Hepatocyte (in vitro differentiated cells): ENCODE measurements at regions not wholly inside any gene's neighbourhood (a gene's known extent, or its start where the extent isn't known, plus 50 kb on each side); places are given as distances from the start of the nearest gene placed in this dataset.

Experiments
- DNase-seq: peaks from one replicate; pipeline ENCODE4 v3.0.0-alpha.2; 2016; ENCODE audit warnings: low spot score
- H2AFZ ChIP-seq: fragments of 200-600 bp; sonication (generic); 2 replicates; pipeline ENCODE4 v1.6.0; 2016; ENCODE audit warnings: antibody characterized with exemption, mild to moderate bottlenecking
- H3K27ac ChIP-seq: fragments of 200-600 bp; sonication (generic); 2 replicates; pipeline ENCODE4 v1.5.1; 2016; ENCODE audit warnings: mild to moderate bottlenecking
- H3K27me3 ChIP-seq: fragments of 200-600 bp; sonication (generic); 2 replicates; pipeline ENCODE4 v1.6.1; 2016
- H3K36me3 ChIP-seq: fragments of 200-600 bp; sonication (generic); replicated peaks from 2 replicates; pipeline ENCODE4 v1.5.1; 2016; ENCODE audit warnings: low read depth; ENCODE audit not compliant: insufficient read depth
- H3K4me1 ChIP-seq: fragments of 200-600 bp; sonication (generic); 2 replicates; pipeline ENCODE4 v1.5.1; 2016; ENCODE audit warnings: mild to moderate bottlenecking, moderate library complexity; ENCODE audit not compliant: insufficient read depth
- H3K4me2 ChIP-seq: fragments of 200-600 bp; sonication (generic); 2 replicates; pipeline ENCODE4 v1.6.0; 2016
- H3K4me3 ChIP-seq: fragments of 200-600 bp; sonication (generic); 2 replicates; pipeline ENCODE4 v1.5.1; 2016; ENCODE audit warnings: mild to moderate bottlenecking
- H3K79me2 ChIP-seq: fragments of 200-600 bp; sonication (generic); 2 replicates; pipeline ENCODE4 v1.6.0; 2017; ENCODE audit warnings: mild to moderate bottlenecking
- H3K9me2 ChIP-seq: fragments of 200-600 bp; sonication (generic); replicated peaks from 2 replicates; pipeline ENCODE4 v1.6.0; 2017; ENCODE audit warnings: mild to moderate bottlenecking; ENCODE audit not compliant: insufficient read depth
- H3K9me3 ChIP-seq: fragments of 200-600 bp; sonication (generic); 2 replicates; pipeline ENCODE4 v1.5.1; 2016; ENCODE audit warnings: low read depth, mild to moderate bottlenecking
- H4K20me1 ChIP-seq: fragments of 200-600 bp; sonication (generic); 2 replicates; pipeline ENCODE4 v1.6.0; 2016; ENCODE audit warnings: mild to moderate bottlenecking; ENCODE audit not compliant: insufficient read depth, poor library complexity, severe bottlenecking
- EZH2 ChIP-seq: fragments of 200-600 bp; sonication (generic); IDR thresholded peaks from 2 replicates; pipeline ENCODE4 v1.6.1; 2016; ENCODE audit warnings: antibody characterized with exemption, mild to moderate bottlenecking, borderline replicate concordance
- EZH2phosphoT487 ChIP-seq: fragments of 200-600 bp; sonication (generic); IDR thresholded peaks from one replicate; pipeline ENCODE4 v1.6.1; 2018; ENCODE audit warnings: antibody characterized with exemption, mild to moderate bottlenecking, low read depth, moderate library complexity; ENCODE audit not compliant: unreplicated experiment, severe bottlenecking
- WGBS: methylation state at CpG from one replicate; pipeline ENCODE4 v1.1.6; 2016; ENCODE audit warnings: low lambda C conversion rate; ENCODE audit errors: missing lambda C conversion rate; 5-methylcytosine and 5-hydroxymethylcytosine counted together
- TF ChIP-seq, protein P1 (sequence below): fragments of 200-600 bp; sonication (generic); IDR thresholded peaks from 2 replicates; pipeline ENCODE4 v1.5.1; 2016; ENCODE audit warnings: antibody characterized with exemption, mild to moderate bottlenecking; ENCODE audit not compliant: poor library complexity

DNA sequence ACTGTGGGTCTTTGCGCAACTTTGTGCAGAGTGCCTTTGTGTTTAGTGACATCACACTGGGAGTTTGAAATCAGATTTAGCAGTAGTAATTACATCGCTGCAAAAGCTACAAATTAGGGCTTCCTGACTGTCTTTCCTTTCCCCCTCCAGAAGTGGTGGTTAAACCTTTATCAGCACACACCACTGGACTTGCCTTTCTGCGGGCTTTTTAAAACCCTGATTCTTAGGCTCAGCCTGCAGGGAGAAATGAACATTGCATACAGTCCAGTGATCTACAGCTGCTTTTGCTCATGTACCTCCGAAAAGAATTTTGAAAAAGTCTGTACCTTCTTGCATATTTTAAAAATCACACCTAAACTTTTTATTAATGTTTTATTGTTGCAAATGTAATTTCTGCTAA lies 219.7 kb upstream of the NAALADL2 start:
- no peak for DNase-seq
- Histone ChIP-seq H3K27me3 (no peaks in the 10 kb centered on the region), H3K4me3 (no peak overlapping the region), H3K4me2 (no peak overlapping the region), H3K9me2 (no peaks in the 10 kb centered on the region), H3K4me1 (no peaks in the 10 kb centered on the region), H3K36me3 (no peaks in the 10 kb centered on the region), H3K27ac (no peak overlapping the region), H3K9me3 (no peaks in the 10 kb centered on the region), H4K20me1 (no peaks in the 10 kb centered on the region), H2AFZ (no peak overlapping the region), H3K79me2 (no peaks in the 10 kb centered on the region)
- WGBS: 88% methylated on average over 4 of the region's 4 CpGs
- TF ChIP-seq EZH2 (no peak), EZH2phosphoT487 (no peak)
- TF ChIP-seq, protein P1, sequence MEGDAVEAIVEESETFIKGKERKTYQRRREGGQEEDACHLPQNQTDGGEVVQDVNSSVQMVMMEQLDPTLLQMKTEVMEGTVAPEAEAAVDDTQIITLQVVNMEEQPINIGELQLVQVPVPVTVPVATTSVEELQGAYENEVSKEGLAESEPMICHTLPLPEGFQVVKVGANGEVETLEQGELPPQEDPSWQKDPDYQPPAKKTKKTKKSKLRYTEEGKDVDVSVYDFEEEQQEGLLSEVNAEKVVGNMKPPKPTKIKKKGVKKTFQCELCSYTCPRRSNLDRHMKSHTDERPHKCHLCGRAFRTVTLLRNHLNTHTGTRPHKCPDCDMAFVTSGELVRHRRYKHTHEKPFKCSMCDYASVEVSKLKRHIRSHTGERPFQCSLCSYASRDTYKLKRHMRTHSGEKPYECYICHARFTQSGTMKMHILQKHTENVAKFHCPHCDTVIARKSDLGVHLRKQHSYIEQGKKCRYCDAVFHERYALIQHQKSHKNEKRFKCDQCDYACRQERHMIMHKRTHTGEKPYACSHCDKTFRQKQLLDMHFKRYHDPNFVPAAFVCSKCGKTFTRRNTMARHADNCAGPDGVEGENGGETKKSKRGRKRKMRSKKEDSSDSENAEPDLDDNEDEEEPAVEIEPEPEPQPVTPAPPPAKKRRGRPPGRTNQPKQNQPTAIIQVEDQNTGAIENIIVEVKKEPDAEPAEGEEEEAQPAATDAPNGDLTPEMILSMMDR: no peak

DNA sequence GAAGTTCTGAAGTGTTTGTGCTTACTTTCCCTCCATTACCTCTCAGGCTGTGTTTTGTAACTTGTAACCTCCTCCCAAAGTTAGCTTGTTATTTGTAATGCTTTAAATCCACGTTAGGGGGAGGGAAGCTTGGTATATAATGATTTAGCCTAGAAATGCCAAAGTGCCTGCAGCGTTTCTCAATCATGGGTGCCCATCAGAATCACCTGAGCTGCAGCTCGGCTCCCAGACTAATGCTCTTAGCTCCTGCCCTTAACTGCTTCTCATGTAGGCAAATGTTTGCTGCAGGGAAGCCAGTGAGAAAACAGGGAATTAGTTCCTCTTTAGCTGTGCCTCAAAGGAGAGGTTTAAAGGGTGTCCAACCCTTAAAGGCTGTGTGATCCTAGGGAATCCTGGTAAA lies 219.2 kb upstream of the NAALADL2 start:
- Histone ChIP-seq H3K27me3 (no peaks in the 10 kb centered on the region), H3K36me3 (no peaks in the 10 kb centered on the region), H3K27ac (no peak overlapping the region), H3K4me3 (no peak overlapping the region), H3K4me2 (no peak overlapping the region), H4K20me1 (no peaks in the 10 kb centered on the region), H3K9me2 (no peaks in the 10 kb centered on the region), H3K4me1 (no peaks in the 10 kb centered on the region), H3K9me3 (no peaks in the 10 kb centered on the region), H3K79me2 (no peaks in the 10 kb centered on the region), H2AFZ (no peak overlapping the region)
- no peak for DNase-seq
- TF ChIP-seq EZH2 (no peak), EZH2phosphoT487 (no peak)
- TF ChIP-seq, protein P1: no peak
- WGBS: 77% methylated on average over 3 of the region's 3 CpGs

DNA sequence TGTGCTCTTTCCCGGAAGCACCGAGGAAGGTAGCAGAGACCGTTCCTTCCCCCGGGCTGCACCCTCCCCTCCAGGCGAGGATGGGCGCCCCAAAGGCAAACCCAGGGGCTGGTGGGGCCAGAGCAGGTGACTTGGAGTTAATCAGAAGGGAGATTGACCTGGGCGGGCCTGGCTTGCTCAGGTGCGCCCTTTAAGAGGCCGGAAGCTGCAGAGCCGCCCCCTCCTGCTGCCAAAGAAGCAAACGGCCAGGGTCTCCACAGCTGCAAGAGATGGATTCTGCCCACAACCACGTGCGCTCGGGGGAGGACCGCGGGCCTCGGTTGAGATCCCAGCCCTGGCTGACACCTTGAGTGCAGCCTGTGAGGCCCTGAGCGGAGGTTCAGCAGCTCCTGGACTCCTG lies 218.2 kb upstream of the NAALADL2 start:
- H2AFZ ChIP-seq: no peak overlapping the region
- H3K4me1 ChIP-seq: no peaks in the 10 kb centered on the region
- TF ChIP-seq, protein P1: no peak
- TF ChIP-seq EZH2phosphoT487: no peak
- TF ChIP-seq EZH2: no peak
- WGBS: 97% methylated on average over 18 of the region's 18 CpGs
- no peaks in the 10 kb centered on the region for H3K36me3 ChIP-seq
- DNase-seq: no peak
- no peaks in the 10 kb centered on the region for H3K9me3 ChIP-seq
- H3K4me2 ChIP-seq: no peak overlapping the region
- no peaks in the 10 kb centered on the region for H3K27me3 ChIP-seq
- no peaks in the 10 kb centered on the region for H3K79me2 ChIP-seq
- H3K9me2 ChIP-seq: no peaks in the 10 kb centered on the region
- H3K4me3 ChIP-seq: no peak overlapping the region
- H4K20me1 ChIP-seq: no peaks in the 10 kb centered on the region
- no peak overlapping the region for H3K27ac ChIP-seq

DNA sequence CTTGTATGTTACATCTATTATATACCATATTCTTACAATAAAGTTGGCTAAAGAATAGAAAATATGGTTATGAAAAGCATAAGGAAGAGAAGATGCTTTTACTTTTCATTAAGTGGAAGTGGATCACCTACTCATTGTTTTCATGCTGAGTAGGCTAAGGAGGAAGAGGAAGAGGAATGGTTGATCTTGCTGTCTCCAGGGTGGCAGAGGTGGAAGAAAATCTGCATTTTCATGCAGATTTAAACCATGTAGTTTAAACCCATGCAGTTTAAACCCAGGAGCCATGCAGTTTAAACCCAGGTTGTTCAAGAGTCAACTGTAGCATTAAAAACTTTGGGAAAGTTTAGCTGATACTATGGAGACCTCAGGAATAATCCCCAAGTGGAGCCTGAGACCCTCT lies 214.8 kb upstream of the NAALADL2 start:
- Histone ChIP-seq H3K4me2 (no peak overlapping the region), H3K4me1 (no peaks in the 10 kb centered on the region), H3K9me3 (no peaks in the 10 kb centered on the region), H3K36me3 (no peaks in the 10 kb centered on the region), H2AFZ (no peak overlapping the region), H3K79me2 (no peaks in the 10 kb centered on the region), H3K27me3 (no peaks in the 10 kb centered on the region), H3K4me3 (no peak overlapping the region), H3K9me2 (no peaks in the 10 kb centered on the region), H3K27ac (no peak overlapping the region), H4K20me1 (no peaks in the 10 kb centered on the region)
- DNase-seq: no peak
- TF ChIP-seq EZH2: no peak
- TF ChIP-seq, protein P1: no peak
- no peak for TF ChIP-seq EZH2phosphoT487
